GM19099 (cell line): ENCODE measurements at regions not wholly inside any gene's neighbourhood (a gene's known extent, or its start where the extent isn't known, plus 50 kb on each side); places are given as distances from the start of the nearest gene placed in this dataset.
A peak's percentile ranks its signal among the peaks of the same experiment; 100 is the strongest.

Experiments
- POLR2A ChIP-seq: IDR thresholded peaks from 3 replicates; pipeline ENCODE4 v1.6.1; 2011; ENCODE audit warnings: low read depth; ENCODE audit not compliant: insufficient read length; ENCODE audit errors: extremely low read depth

GRCh38 chr9:1839909-1840308 is 175.2 kb upstream of the SMARCA2 start:
- no peak for TF ChIP-seq POLR2A

- TF ChIP-seq POLR2A = no peak
Measured at GRCh38 chr9:1845425-1845824, 169.7 kb upstream of the SMARCA2 start.

GRCh38 chr9:1855726-1856125 is 159.4 kb upstream of the SMARCA2 start:
- TF ChIP-seq POLR2A = no peak

- no peak for TF ChIP-seq POLR2A
Measured at GRCh38 chr9:1857808-1858207, 157.3 kb upstream of the SMARCA2 start.

- no peak for TF ChIP-seq POLR2A
Measured at GRCh38 chr9:1869843-1870242, 145.3 kb upstream of the SMARCA2 start.

GRCh38 chr9:1870915-1871314 is 144.2 kb upstream of the SMARCA2 start:
- TF ChIP-seq POLR2A = no peak

- no peak for TF ChIP-seq POLR2A
Measured at GRCh38 chr9:1871626-1872419, 143.3 kb upstream of the SMARCA2 start.

- no peak for TF ChIP-seq POLR2A
Measured at GRCh38 chr9:1875251-1875851, 139.8 kb upstream of the SMARCA2 start.

- peak; percentile 16 for TF ChIP-seq POLR2A
Measured at GRCh38 chr9:1875921-1876448, 139.2 kb upstream of the SMARCA2 start.

- TF ChIP-seq POLR2A = no peak
Measured at GRCh38 chr9:1876891-1877496, 138.2 kb upstream of the SMARCA2 start.

- TF ChIP-seq POLR2A = no peak
Measured at GRCh38 chr9:1877951-1878350, 137.2 kb upstream of the SMARCA2 start.

GRCh38 chr9:1878811-1879210 is 136.3 kb upstream of the SMARCA2 start:
- TF ChIP-seq POLR2A = no peak

GRCh38 chr9:1879501-1879900 is 135.6 kb upstream of the SMARCA2 start:
- TF ChIP-seq POLR2A = no peak

GRCh38 chr9:1880038-1880565 is 135.0 kb upstream of the SMARCA2 start:
- no peak for TF ChIP-seq POLR2A

GRCh38 chr9:1881708-1882295 is 133.3 kb upstream of the SMARCA2 start:
- TF ChIP-seq POLR2A = no peak
